Testis (tissue), 2 donors: ENCODE measurements at regions not wholly inside any gene's neighbourhood (a gene's known extent, or its start where the extent isn't known, plus 50 kb on each side); places are given as distances from the start of the nearest gene placed in this dataset.
A peak's percentile ranks its signal among the peaks of the same experiment; 100 is the strongest.

Experiments
- DNase-seq: peaks from one replicate; pipeline ENCODE4 v3.0.0-alpha.2; 2019
- H3K27ac ChIP-seq, 2 donors: fragments of 200-600 bp; sonication (generic); one replicate each; pipeline ENCODE4 v1.5.1; 2019
- H3K27me3 ChIP-seq: fragments of 200-600 bp; sonication (generic); one replicate; pipeline ENCODE4 v1.5.1; 2019
- H3K36me3 ChIP-seq: fragments of 200-600 bp; sonication (generic); one replicate; pipeline ENCODE4 v1.5.1; 2017; ENCODE audit warnings: low read depth; ENCODE audit errors: missing control alignments
- H3K4me1 ChIP-seq: fragments of 200-600 bp; sonication (generic); one replicate; pipeline ENCODE4 v1.5.1; 2019
- H3K4me3 ChIP-seq, 2 donors: fragments of 200-600 bp; sonication (generic); one replicate each; pipeline ENCODE4 v1.5.1; 2017 to 2019
- H3K9me3 ChIP-seq: fragments of 200-600 bp; sonication (generic); one replicate; pipeline ENCODE4 v1.5.1; 2017
- POLR2A ChIP-seq: fragments of 450-650 bp; IDR thresholded peaks from one replicate; pipeline ENCODE4 v1.6.1; 2017; ENCODE audit warnings: antibody characterized with exemption, mild to moderate bottlenecking, moderate library complexity
- WGBS, 2 donors: methylation state at CpG; one replicate each; pipeline ENCODE4 v1.1.5; 2018; 5-methylcytosine and 5-hydroxymethylcytosine counted together
- intact Hi-C: fragments of 100-400 bp; cut with DNase I; formaldehyde crosslinking; loops from one replicate; pipeline ENCODE4 v1.15.1; 2023; ENCODE audit warnings: low total_unique reads
- TF ChIP-seq, protein P1 (sequence below), 3 experiments: fragments of 450-650 bp in 2 of 3; fragments of 200-600 bp in 1 of 3; sonication (generic) in 1 of 3; IDR thresholded peaks; one replicate each; pipeline ENCODE4 v1.5.1; 2016 to 2019; ENCODE audit warnings: antibody characterized with exemption in 3 of 3, mild to moderate bottlenecking in 2 of 3, moderate library complexity in 1 of 3

DNA sequence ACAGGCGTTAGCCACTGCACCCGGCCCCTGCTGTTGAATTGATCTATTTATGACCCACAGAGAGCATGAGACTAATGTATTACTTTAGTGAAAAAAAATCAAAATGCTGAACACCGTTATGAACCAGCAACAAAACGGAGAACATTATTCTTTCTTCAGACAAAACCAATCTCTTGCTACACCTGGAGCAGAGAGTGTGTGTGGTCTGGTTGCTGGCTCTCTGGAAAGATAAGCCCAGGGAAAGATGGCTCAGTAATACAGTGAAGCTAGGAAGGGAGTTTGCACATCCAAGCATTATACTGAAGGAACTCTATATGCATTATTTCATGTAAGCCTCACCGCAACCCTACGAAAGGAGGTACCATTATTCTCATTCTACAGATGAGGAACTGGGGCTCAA, 117.0 kb downstream of the GLUL start:
- TF ChIP-seq, protein P1, sequence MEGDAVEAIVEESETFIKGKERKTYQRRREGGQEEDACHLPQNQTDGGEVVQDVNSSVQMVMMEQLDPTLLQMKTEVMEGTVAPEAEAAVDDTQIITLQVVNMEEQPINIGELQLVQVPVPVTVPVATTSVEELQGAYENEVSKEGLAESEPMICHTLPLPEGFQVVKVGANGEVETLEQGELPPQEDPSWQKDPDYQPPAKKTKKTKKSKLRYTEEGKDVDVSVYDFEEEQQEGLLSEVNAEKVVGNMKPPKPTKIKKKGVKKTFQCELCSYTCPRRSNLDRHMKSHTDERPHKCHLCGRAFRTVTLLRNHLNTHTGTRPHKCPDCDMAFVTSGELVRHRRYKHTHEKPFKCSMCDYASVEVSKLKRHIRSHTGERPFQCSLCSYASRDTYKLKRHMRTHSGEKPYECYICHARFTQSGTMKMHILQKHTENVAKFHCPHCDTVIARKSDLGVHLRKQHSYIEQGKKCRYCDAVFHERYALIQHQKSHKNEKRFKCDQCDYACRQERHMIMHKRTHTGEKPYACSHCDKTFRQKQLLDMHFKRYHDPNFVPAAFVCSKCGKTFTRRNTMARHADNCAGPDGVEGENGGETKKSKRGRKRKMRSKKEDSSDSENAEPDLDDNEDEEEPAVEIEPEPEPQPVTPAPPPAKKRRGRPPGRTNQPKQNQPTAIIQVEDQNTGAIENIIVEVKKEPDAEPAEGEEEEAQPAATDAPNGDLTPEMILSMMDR (IDR thresholded peaks at IDR 0.05): no peak
- TF ChIP-seq POLR2A: no peak
- no peak for DNase-seq
- no peaks in the 10 kb centered on the region for H3K27me3 ChIP-seq

DNA sequence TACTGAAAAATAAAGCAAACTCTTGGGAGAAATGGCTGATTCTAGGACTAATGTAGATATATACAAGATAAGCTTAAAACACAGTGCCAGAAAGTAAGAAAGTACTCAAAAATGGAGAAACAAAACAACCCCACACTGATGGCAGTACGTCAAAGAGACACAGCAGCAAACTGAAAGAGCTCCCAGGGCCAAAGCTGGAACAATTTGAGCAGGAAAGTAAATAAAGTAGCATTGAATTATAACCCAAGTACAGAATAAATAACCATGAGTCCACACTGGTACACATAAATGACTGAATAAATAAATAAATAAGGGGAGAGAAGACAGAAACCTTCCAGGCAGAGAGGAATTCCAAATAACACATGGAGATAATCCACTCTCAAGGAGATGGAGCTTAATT, 120.9 kb downstream of the GLUL start:
- Histone ChIP-seq H3K27me3 (no peaks in the 10 kb centered on the region), H3K27ac (no peak overlapping the region), H3K9me3 (no peaks in the 10 kb centered on the region), H3K4me3 (no peak overlapping the region), H3K4me1 (peaks cover 6% of the 10 kb centered on the region), H3K36me3 (no peaks in the 10 kb centered on the region)
- DNase-seq: no peak
- no peak for TF ChIP-seq POLR2A
- TF ChIP-seq, protein P1 (IDR thresholded peaks at IDR 0.05): no peak
- 42 to 76% methylated on average over 1 of the region's 1 CpG for WGBS, 2 donors
- intact Hi-C loops: no loop called here

More for the DNA sequence above, 117.0 kb downstream of the GLUL start:
- Histone ChIP-seq H3K9me3 (no peaks in the 10 kb centered on the region), H3K27ac (no peak overlapping the region), H3K36me3 (no peaks in the 10 kb centered on the region), H3K4me3 (no peak overlapping the region), H3K4me1 (peaks cover 7% of the 10 kb centered on the region)
- intact Hi-C loops: no loop called here
- WGBS, 2 donors: 90% methylated on average over 6 of the region's 6 CpGs

DNA sequence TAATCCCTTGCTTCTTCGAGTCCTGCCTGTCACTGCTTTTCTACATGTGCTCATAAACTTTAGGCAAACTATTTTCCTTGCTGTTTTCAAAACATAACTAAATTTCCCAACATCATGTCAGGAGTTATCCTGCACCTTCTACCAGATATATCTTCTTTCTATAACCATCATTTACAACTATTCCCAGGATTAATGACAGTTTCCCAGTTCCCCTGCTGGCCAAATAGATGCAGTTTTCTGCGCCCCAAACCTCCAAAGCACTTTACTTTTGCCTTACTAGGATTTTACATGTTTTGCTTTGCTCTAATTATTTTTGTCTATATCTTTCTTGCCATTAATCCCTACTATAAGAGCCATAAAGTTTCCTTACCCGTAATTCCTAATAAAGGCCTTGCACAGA, 122.5 kb downstream of the GLUL start:
- no peak overlapping the region for H3K4me3 ChIP-seq
- no peak for DNase-seq
- intact Hi-C loops: no loop called here
- TF ChIP-seq, protein P1 (IDR thresholded peaks at IDR 0.05): peak in 1 of 3 experiments; percentile 13
- no peak for TF ChIP-seq POLR2A
- peaks cover 6% of the 10 kb centered on the region for H3K4me1 ChIP-seq
- no peaks in the 10 kb centered on the region for H3K27me3 ChIP-seq
- no peak overlapping the region for H3K27ac ChIP-seq
- H3K36me3 ChIP-seq: no peaks in the 10 kb centered on the region
- WGBS, 2 donors: 93 to 95% methylated on average over 3 of the region's 3 CpGs
- H3K9me3 ChIP-seq: no peaks in the 10 kb centered on the region

DNA sequence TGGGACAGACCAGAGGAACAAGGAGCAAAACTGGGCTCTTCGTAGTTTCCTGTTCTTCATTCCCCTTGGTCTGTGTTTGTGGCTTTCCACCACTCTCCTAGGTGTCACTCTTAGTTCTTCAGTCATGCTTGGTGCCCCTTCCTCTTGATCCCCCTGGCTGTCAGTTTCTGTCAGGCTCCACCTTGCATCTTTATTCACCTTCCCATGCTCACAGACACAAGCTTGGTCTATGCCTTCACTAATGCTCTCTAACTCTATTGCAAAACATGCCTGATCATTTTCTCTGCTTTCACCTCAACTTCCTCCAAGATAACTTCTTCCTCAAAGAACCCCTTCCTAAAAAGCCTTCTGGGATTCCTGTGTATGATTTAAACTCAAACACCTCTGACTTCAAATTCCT, 122.9 kb downstream of the GLUL start:
- no peak for DNase-seq

DNA sequence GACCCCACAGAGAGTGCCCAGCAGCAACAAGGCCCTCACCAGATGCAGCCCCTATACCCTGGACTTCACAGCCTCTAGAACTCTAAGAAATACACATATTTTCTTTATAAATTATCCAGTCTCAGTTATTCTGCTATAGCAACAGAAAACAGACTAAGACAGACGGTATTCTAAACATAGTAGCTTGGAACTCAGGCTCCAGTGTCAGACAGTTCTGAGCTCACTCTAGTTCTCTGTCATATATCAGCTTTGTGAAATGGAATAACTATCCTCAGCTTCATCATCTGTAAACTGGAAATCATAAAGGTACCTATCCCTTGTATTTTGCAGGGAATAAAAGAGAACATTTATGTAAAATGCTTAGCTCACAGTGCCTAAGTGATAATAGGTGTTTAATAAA, 127.4 kb downstream of the GLUL start:
- WGBS, 2 donors: 93 to 100% methylated on average over 1 of the region's 1 CpG
- peaks cover 8% of the 10 kb centered on the region for H3K4me1 ChIP-seq
- intact Hi-C loops: no loop called here
- no peaks in the 10 kb centered on the region for H3K36me3 ChIP-seq
- H3K27me3 ChIP-seq: no peaks in the 10 kb centered on the region
- no peaks in the 10 kb centered on the region for H3K9me3 ChIP-seq
- TF ChIP-seq, protein P1 (IDR thresholded peaks at IDR 0.05): no peak
- TF ChIP-seq POLR2A: no peak
- H3K4me3 ChIP-seq: no peak overlapping the region
- no peak overlapping the region for H3K27ac ChIP-seq
- DNase-seq: no peak

More for the DNA sequence above, 122.9 kb downstream of the GLUL start:
- WGBS, 2 donors: 89 to 90% methylated on average over 1 of the region's 1 CpG
- intact Hi-C loops: no loop called here
- TF ChIP-seq, protein P1 (IDR thresholded peaks at IDR 0.05): no peak
- TF ChIP-seq POLR2A: no peak
- Histone ChIP-seq H3K27ac (no peak overlapping the region), H3K4me3 (no peak overlapping the region), H3K36me3 (no peaks in the 10 kb centered on the region), H3K4me1 (peaks cover 6% of the 10 kb centered on the region), H3K9me3 (no peaks in the 10 kb centered on the region), H3K27me3 (no peaks in the 10 kb centered on the region)
